ENCODE measurements at regions not wholly inside any gene's neighbourhood (a gene's known extent, or its start where the extent isn't known, plus 50 kb on each side); places are given as distances from the start of the nearest gene placed in this dataset.

- no peak for DNase-seq
- no peak for ATAC-seq
- no peaks in the 10 kb centered on the region for H3K4me1 ChIP-seq
- H3K27ac ChIP-seq = no peak overlapping the region
- no peaks in the 10 kb centered on the region for H3K9me3 ChIP-seq
- no peaks in the 10 kb centered on the region for H3K27me3 ChIP-seq (ENCODE audit: insufficient read depth in 3 of 3, low read length in 2 of 3)
- no peaks in the 10 kb centered on the region for H3K36me3 ChIP-seq (ENCODE audit: insufficient read depth in 1 of 2, low read depth in 1 of 2)
- TF ChIP-seq, protein P1, sequence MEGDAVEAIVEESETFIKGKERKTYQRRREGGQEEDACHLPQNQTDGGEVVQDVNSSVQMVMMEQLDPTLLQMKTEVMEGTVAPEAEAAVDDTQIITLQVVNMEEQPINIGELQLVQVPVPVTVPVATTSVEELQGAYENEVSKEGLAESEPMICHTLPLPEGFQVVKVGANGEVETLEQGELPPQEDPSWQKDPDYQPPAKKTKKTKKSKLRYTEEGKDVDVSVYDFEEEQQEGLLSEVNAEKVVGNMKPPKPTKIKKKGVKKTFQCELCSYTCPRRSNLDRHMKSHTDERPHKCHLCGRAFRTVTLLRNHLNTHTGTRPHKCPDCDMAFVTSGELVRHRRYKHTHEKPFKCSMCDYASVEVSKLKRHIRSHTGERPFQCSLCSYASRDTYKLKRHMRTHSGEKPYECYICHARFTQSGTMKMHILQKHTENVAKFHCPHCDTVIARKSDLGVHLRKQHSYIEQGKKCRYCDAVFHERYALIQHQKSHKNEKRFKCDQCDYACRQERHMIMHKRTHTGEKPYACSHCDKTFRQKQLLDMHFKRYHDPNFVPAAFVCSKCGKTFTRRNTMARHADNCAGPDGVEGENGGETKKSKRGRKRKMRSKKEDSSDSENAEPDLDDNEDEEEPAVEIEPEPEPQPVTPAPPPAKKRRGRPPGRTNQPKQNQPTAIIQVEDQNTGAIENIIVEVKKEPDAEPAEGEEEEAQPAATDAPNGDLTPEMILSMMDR (IDR thresholded peaks at IDR 0.05) = no peak
- intact Hi-C loops (cut with DNase I) = no loop called here
- H3K4me3 ChIP-seq = no peak overlapping the region
Observed at GRCh38 chr5:156241266-156241665, 85.7 kb upstream of the SGCD start.

GRCh38 chr5:156245895-156246294 is 81.1 kb upstream of the SGCD start:
- DNase-seq = no peak
- WGBS, 3 donors = 91 to 95% (median 92%) methylated on average over 1 of the region's 1 CpG
- intact Hi-C loops (cut with DNase I) = no loop called here
- no peak for ATAC-seq
- Histone ChIP-seq H3K4me3 (no peak overlapping the region), H3K36me3 (ENCODE audit: insufficient read depth in 1 of 2, low read depth in 1 of 2) (no peaks in the 10 kb centered on the region), H3K27ac (no peak overlapping the region), H3K27me3 (ENCODE audit: insufficient read depth in 3 of 3, low read length in 2 of 3) (no peaks in the 10 kb centered on the region), H3K4me1 (no peaks in the 10 kb centered on the region), H3K9me3 (no peaks in the 10 kb centered on the region)
- TF ChIP-seq, protein P1 (IDR thresholded peaks at IDR 0.05) = no peak

- intact Hi-C loops (cut with DNase I) = no loop called here
- H3K4me3 ChIP-seq = no peak overlapping the region
- H3K27ac ChIP-seq = no peak overlapping the region
- no peaks in the 10 kb centered on the region for H3K4me1 ChIP-seq
- ATAC-seq = no peak
- 61 to 72% (median 68%) methylated on average over 1 of the region's 1 CpG for WGBS, 3 donors
- H3K36me3 ChIP-seq (ENCODE audit: insufficient read depth in 1 of 2, low read depth in 1 of 2) = no peaks in the 10 kb centered on the region
- no peaks in the 10 kb centered on the region for H3K9me3 ChIP-seq
- H3K27me3 ChIP-seq (ENCODE audit: insufficient read depth in 3 of 3, low read length in 2 of 3) = no peaks in the 10 kb centered on the region
- no peak for DNase-seq
- TF ChIP-seq, protein P1 (IDR thresholded peaks at IDR 0.05) = no peak
Observed at GRCh38 chr5:156251076-156251475, 75.9 kb upstream of the SGCD start.

DNA sequence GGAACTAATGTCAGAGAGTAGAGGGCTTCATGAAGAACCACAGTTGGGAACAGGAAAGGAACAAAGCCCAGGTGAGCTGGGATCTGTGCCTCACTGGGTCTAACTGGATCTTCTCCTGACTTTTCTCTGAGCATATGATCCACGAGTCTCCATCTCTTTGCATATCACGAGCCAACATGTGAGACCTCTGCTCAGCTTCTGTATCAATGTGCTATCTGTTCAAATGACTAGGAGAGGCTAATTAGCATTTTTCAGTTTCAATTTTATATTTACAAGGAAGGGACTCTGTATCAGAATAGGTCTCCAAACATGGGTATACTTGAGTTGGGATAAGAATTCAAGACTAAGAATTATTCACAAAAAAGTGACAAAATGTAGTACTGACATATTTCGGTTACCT is 73.8 kb upstream of the SGCD start:
- Histone ChIP-seq H3K4me3 (no peak overlapping the region), H3K27ac (no peak overlapping the region), H3K27me3 (ENCODE audit: insufficient read depth in 3 of 3, low read length in 2 of 3) (no peaks in the 10 kb centered on the region), H3K36me3 (ENCODE audit: insufficient read depth in 1 of 2, low read depth in 1 of 2) (no peaks in the 10 kb centered on the region), H3K4me1 (no peaks in the 10 kb centered on the region), H3K9me3 (no peaks in the 10 kb centered on the region)
- WGBS, 3 donors = 88 to 92% (median 89%) methylated on average over 3 of the region's 3 CpGs
- intact Hi-C loops (cut with DNase I) = no loop called here
- no peak for ATAC-seq
- no peak for DNase-seq
- TF ChIP-seq, protein P1 (IDR thresholded peaks at IDR 0.05) = no peak

GRCh38 chr5:156254196-156254595 is 72.8 kb upstream of the SGCD start:
- no peak for ATAC-seq
- no peak overlapping the region for H3K4me3 ChIP-seq
- no peak overlapping the region for H3K27ac ChIP-seq
- no peaks in the 10 kb centered on the region for H3K36me3 ChIP-seq (ENCODE audit: insufficient read depth in 1 of 2, low read depth in 1 of 2)
- no peaks in the 10 kb centered on the region for H3K9me3 ChIP-seq
- no peak for DNase-seq
- no peaks in the 10 kb centered on the region for H3K4me1 ChIP-seq
- TF ChIP-seq, protein P1 (IDR thresholded peaks at IDR 0.05) = no peak
- no peaks in the 10 kb centered on the region for H3K27me3 ChIP-seq (ENCODE audit: insufficient read depth in 3 of 3, low read length in 2 of 3)
- intact Hi-C loops (cut with DNase I) = no loop called here
- WGBS, 3 donors = 41 to 46% (median 44%) methylated on average over 2 of the region's 2 CpGs
